HG03460 (cell line): ENCODE measurements at regions not wholly inside any gene's neighbourhood (a gene's known extent, or its start where the extent isn't known, plus 50 kb on each side); places are given as distances from the start of the nearest gene placed in this dataset.

Experiments
- ATAC-seq: cut with Tn5 transposase; IDR thresholded peaks from one replicate; pipeline ENCODE4 v1.9.1; 2021; ENCODE audit not compliant: unreplicated experiment

DNA sequence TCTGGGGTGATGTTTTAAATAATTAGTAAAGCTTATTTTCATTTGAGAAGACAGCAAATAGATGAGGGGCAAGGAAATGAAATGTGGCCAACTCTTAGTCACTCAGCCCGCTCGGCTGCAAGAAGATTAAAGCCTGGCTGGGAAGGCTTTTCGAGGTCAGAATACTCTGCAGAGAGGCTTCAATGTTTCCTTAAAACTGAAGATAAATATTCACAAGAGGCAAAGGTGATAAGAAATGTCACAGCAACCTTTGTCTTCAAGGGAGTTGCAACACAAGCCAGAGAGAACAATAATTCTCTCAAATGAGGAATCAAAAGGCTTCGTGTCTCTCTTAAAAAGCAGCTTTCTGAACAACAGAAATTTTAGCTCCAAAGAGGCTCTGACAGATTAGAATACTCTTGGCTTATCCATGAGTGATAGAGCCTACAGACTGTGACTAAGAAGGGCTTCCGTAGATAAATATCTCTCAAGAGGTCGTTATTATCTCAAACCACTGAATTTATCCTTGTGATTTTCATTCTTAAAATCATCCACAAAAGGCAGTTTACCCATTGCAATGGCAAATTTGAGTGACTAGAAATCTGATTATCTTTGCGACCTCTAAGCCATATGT lies 92.5 kb downstream of the KLF6 start:
- ATAC-seq = no peak

DNA sequence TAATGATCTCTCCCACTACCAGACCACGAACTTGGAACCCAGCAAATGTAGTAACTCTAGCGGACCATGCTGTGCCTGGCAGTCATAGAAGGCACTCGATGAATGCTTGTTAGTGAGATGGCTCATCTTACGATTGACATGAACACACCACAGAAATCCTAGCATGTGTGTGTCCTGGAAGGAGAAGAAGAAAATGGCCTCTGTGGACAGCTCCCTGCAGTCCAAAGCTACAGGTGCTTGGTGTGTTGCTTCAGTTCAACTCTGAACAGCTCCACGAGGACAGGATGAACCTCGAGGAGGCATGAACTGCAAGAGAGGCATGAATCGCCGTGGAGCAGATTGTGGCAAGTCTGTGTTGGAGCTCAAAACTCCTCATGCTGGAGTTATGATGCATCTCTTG lies 93.5 kb downstream of the KLF6 start:
- ATAC-seq = no peak

DNA sequence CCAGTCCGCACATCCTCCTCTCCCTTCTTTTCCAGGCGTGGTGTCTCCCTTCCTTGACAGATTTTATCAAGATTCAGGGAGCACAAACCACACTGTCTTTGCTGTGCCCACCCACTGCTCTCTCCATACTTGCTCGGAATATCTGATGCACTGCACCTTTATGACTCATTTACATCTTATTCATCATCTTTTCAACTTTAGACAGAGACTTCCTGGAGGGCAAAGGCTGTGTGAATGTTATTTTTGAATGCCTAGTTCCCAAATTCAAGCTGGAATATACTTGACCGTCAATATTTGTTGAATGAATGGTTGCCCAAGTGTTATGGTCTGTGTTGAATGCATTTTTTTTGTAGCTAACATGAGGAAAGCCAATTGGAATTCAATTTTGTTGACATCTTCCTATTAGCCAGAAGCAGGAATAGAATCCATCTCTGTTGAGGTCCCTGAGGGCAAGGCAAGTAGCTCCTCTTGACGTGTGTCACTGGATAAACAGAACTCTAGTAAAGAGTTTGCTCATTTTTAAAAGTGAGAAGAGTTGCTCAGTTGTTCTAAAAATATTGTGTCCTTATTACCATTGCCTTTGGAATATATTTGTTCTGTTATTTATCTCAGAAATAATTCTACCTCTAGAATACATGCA lies 95.0 kb downstream of the KLF6 start:
- no peak for ATAC-seq

DNA sequence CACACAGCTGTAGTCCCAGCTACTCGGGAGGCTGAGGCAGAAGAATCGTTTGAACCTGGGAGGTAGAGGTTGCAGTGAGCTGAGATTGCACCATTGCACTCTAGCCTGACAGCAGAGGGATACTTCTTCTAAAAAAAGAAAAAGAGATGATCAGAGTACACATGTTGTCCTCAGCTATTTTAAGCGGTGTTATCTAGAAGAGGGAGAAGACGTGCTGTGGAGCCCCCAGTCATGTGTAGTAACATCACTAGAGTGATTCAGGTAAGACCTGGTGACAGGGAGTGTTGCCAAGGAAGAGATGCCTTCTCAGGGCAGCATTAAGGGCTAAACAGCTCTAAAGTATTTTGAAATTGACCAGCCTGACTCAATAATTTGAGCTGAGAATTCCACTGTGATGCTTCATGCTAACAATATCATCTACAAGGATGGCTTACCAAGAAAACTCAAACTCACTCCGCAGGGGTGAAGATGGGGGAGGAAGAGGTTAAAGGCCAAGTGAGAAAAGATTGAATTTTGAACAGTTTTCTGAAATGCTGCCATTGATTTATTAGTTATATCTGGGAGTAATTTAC lies 97.4 kb downstream of the KLF6 start:
- ATAC-seq = no peak

DNA sequence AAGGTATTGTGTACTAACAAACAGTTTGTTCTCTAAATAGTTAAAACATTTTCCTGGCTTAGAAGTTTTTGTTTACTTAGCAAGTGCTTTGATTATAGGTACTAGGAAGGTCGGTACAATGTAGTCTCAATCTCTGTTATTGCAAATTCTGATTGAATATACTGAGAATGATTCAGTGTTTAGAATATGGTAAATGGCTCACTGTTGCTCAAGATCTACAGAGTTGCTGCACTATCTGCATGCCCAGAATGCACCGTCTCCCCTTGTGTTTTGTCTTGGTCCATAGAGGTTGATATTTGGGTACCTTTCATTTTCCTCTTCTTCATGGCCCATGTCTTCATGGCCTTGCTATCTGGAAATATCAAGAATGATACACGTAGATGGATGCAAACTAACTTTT lies 99.6 kb downstream of the KLF6 start:
- ATAC-seq = no peak

DNA sequence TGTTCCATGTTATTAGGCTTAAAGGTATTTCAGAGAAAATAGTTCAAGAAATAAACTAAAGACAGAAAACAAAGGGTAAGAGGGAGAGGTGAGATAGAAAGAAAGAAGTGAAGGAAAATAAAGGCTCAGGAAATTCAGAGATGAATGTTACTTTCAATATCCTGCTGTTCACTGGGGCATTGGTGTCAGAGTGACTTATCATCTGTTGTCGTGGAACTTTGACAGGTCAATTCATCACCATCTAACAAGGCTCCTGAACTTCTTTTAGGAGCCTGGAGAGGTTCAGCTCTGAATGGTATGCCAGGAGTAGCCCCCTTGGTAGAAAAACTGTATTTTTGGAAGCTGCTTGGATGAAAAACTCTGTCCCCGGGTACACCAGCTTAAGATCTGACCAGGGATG lies 100.1 kb downstream of the KLF6 start:
- no peak for ATAC-seq

DNA sequence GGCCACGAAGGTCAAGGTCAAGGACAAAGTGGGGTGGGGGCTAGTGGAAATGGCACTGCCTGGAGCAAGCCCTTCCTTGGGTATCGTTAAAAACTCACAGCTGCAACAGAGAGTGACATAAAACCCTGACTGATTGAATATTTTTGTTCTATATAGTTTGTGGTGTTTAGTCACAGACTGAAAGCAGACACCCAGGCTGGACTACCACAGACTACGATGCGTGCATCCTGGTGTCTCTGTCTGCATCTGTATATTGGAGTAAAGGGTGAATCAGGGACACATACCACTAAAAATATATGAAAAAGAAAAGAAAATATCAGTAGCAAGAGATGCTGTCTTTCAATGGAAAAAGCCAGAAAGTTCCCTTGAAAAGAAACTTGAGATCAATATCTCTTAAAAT lies 101.4 kb downstream of the KLF6 start:
- ATAC-seq = no peak

DNA sequence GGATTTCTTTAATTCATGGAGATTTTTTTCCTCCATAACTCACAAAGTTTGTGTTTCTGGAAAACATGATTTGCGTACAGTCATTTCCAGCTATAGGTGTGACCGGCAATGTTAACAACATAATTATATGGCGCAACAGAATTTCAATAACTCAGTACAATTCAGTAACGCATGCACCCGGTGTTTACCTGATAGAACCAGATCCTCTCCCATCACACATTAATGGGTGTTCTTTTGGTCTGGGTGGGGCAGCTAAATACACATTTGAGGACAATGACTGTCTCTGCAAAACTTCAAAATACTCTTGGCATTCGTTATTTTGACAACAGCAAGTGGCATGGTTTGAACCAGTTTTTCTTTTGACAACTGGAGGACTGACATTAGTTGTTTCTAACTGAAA lies 102.3 kb downstream of the KLF6 start:
- no peak for ATAC-seq

DNA sequence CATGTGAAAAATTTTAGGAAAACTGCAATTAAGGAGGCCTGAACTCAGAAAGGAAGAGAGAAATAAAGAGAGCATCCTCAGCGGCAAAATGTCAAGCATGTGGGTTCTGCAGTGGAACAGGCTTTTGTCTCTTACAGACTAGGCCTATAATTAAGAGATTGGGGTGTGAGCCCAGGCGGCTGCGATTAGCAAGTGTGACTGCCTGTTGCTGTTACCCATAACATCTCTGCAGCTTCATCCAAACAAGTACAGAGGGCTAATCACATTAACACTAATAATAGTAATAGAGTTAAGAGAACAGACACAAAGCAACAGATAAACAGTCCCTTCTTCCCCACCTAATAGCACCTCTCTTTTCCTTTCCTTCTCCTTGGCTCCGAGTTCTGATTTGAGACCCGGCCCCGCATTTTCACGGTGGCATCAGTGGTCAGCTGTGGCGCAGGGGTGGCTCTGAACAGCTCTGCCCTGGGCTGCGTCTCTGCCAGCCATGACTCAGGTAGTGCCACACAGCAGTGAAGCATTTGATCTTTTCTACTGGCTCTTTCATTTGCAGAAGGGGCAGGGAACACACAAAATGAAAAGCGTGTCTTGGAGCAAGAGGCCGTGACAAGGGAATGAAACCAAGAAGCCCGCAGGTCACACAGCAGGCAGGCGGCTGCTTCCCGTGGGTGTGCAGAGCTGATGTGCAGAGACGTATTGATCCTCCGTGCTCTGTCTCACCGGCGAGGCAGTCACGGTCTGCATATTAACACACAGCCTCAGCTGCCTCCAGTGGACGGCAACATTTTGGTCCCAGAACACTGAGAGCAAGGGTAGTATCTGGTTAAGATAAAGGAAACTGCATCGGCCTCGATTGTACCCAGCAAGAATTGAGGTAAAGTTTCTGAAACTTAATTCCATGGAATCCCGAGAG lies 103.1 kb downstream of the KLF6 start:
- no peak for ATAC-seq

DNA sequence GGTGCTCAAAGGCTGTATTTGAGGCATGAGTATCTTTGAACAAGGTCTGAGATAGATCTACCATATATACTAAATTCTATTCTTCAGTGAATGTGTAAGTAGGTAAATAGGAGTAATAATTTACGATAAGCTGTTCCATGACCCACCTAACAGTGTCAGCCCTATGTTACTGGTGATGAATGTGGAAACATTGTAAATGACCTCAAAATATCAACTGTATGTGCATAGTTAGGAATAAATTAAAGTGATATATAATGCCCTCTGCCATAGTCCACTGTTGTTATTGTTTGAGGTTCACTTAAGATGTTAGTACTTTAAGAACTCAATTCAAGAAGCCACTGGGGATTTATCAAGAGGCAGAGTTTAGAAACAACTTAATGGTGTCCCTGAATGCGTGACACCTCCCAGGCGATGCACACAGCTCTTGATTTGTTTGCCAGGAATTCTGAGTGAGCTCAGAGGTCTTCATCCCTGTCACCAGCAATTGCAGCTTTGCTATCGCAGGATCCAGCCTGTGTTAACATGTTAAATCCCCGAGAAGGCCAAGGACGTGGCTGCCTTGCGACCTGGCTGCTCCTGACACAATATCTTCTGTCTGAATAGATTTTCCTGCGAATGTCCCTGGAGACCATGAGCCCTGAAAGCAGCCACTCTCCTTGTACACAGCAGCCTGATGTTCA lies 104.9 kb downstream of the KLF6 start:
- ATAC-seq = no peak

DNA sequence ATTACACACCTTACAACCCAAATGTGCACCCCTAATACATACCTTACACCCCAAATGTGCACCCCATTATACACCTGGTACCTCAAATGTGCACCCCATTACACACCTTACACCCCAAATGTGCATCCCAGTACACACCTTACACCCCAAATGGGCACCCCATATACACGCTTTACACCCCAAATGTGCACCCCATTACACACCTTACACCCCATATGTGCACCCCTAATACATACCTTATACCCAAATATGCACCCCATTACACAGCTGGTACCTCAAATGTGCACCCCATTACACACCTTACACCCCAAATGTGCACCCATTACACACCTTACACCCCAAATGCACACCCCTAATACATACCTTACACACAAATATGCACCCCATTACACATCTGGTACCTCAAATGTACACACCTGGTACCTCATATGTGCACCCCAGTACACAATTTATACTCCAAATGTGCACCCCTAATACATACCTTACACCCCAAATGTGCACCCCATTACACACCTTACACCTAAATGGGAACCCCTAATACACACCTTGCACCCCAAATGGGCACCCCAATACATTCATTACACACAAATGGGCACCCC lies 106.3 kb downstream of the KLF6 start:
- ATAC-seq = no peak

DNA sequence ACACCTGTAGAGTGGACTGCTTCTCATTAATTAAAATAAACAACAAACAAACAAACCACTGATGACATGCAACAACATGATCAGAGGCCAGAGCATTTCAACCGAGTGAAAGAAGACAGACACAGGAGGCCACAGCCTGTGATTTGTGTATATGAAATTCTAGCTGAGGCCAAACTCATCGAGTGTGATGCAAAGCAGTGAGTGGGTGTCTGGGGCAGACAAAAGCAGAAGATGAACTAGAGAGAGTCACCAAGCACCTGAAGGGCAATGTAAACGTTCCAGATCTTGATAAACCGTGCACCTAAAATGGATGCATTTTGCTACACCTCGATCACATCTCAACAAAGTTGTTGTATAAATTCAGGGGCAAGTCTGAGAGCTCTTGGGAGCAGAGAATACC lies 108.4 kb downstream of the KLF6 start:
- no peak for ATAC-seq

DNA sequence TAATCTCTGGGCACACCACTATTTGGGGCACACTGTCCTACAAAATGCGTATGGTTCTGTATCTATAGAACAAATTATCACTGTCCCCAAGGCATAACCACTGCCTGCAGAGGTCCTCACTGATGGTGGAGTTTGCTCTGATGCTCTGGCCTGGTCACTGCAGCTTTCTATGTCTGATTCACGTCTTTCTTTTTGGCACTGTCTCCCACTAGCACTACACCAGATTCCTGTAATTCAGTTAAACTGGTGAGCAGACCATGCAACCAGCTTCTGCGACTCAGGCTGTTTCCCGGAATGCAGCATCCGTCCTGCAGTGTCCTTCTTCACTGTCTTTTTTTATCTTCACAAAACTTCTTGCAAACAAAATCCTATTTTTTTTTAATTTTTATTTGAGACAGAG lies 112.8 kb downstream of the KLF6 start:
- no peak for ATAC-seq

DNA sequence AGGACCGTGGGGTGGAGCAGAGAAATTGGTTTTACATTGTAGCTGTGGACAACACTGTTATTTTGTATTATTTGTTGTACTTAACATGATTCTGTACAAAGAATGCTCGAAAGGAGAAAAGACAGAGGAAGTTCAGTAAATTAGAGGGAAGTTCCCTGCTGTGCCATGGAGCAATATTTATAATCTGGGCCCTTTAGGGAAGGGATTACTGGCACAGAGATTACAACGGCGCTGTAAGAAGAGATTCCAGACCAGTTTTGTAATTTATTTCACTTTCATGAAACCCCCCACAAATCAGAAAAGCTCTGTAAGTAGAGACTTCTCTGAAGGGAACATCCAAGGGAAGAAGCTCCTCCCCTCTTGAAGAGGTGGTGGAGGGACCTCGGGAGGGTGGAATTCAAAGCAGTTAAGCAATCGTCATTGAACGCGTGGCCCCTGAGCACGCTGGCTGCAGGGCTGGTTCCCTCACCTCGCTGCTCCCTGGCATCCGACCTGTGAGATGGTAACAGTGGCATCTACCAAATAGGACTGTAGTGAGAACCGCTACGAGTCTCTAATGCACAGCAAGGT lies 113.5 kb downstream of the KLF6 start:
- no peak for ATAC-seq

DNA sequence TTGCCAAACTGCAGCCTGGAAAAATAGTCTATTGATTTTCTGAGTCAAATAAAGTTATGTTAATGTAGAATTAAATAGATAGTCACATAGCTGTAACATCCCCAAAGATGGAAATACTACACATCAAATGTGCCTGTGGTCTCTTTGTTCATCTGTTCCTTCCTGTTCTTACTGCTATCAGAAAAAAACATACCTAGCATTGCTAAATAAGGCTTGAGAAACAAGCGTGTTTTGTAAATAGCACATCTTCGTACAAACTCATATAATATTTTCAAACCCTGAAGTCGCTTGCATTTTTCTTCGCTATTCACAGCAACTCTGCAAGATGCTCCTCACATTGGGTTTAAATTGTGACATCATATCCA lies 116.1 kb downstream of the KLF6 start:
- ATAC-seq = no peak

DNA sequence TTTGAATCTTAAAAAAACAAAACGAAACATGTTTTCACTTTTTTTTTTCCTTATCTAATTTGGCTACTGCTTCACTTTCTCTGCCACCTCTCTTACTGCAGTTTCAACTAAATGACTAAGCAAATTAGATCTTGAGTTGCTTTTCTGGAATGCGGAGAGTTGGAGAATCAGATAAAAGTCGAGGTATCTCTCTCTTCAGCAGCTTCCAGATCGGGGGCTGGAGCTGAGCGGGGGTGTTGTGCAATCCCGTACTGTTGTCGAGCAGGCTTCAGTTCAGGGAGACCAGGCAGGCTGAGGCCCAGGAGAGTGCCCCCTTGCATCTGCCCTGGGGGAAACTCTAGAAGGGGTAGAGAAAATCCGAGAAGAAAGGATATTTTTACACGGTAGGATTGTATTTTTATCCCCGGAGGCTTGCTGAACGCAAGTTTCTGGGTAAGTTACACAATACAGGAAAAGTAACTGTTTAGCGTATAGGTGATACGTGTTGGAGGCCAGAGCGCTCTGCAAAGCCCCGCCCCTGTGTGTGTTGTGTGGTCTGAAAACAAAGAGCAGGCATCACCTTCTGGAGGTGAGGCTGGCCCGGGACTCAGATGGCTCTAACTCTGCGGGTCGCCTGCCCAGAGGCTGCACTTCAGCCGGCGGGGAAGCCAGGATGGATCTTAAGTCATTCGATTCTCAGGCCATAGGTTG lies 116.6 kb downstream of the KLF6 start:
- no peak for ATAC-seq

DNA sequence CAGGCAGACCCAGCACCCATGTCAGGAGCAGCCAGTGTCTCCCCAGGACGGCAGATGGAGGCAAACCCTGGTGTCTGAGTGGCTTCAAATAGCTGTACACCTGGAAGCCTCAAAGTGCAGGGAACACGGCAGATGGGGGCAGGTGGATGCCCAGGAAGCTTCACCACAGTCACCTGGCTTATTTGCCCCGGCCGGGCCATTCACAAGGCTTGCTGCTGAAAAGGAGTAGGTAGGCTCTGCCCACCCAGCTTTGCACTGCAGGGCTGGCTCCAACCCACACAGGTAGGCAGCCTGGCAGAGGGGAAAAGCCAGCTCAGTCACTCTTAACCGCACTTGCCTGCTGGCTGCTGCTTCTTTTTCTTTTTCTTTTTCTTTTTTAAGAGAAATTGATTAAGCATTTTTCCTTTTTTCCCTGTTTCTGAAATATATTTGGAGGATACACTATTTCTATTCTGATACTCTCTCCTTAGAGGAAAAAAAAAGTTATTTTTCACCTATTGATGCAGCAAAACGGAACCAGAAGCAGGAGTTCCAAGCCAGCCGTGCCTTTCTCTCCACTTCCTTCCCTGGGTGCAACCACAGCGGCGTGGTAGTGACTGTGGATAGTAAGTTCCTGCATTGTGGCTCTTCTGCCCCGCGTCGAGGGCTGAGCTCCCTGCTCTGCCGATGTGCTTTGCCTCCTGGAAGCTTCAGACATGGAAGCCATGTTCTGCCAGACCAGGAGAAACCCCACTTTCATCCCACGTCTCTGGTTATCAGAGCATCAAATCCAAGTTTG lies 118.3 kb downstream of the KLF6 start:
- no peak for ATAC-seq

DNA sequence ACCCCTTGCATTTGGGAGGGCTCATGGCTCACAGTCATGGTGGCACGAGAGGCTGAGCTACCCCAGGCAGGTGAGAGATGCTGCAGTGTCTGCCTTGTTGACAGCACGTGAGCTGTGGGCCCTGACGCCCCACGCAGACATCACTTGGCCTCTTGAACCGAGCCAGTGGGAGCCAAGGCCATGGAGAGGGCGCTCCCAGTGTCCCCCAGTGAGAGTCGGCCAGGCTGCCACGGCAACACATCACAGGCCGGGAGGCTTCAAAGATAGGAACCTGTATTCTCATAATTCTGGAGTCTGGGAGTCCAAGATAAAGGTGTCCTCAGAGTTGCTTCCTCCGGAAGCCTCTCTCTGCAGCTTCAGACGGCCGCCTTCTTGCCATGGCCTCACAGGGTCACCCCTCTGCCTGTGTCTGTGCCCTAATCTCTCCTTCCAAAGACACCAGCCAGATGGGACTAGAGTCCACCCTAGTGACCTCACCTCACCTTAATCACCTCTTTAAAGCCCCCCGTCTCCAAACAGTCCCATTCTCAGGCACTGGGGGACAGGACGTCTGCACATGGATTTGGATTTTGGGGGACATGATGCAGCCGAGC lies 119.6 kb downstream of the KLF6 start:
- no peak for ATAC-seq

DNA sequence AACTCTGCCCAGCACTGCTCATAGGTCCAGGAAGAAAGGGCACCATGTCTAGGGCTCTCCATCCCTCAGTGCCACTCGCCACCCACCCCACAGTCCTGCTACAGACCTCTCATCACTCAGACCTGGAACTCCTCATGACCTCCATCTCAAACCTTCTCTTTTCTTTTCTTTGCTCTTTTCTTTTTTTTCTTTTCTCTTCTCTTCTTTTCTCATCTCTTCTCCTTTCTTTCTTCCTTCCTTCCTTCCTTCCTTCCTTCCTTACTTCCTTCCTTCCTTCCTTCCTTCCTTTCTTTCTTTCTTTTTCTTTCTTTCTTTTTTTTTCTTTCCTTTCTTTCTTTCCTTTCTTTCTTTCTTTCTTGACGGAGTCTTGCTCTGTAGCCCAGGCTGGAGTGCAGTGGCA lies 122.2 kb downstream of the KLF6 start:
- no peak for ATAC-seq
